Colonic mucosa (tissue), 4 donors: ENCODE measurements at regions not wholly inside any gene's neighbourhood (a gene's known extent, or its start where the extent isn't known, plus 50 kb on each side); places are given as distances from the start of the nearest gene placed in this dataset. TPM values are rescaled to one million over a fixed set of nuclear protein-coding genes. Genes with fewer than 3 reads are reported as not detected.

ENCODE experiments used
- DNase-seq: peaks from one replicate; pipeline ENCODE4 v3.0.0-alpha.2; 2020
- H3K27ac ChIP-seq: fragments of 200-600 bp; one replicate; pipeline ENCODE4 v1.8.0; 2021
- H3K27me3 ChIP-seq: fragments of 200-600 bp; one replicate; pipeline ENCODE4 v1.8.0; 2021
- H3K36me3 ChIP-seq: fragments of 200-600 bp; one replicate; pipeline ENCODE4 v1.8.0; 2021
- H3K4me1 ChIP-seq: fragments of 200-600 bp; one replicate; pipeline ENCODE4 v1.8.0; 2021; ENCODE audit warnings: mild to moderate bottlenecking
- H3K4me3 ChIP-seq: fragments of 200-600 bp; one replicate; pipeline ENCODE4 v1.8.0; 2021
- H3K9ac ChIP-seq, 2 donors: one replicate each; pipeline ENCODE4 v1.7.0; 2013; ENCODE audit warnings: control low read depth in 2 of 2, low read depth in 2 of 2, low read length in 2 of 2
- H3K9me3 ChIP-seq: fragments of 200-600 bp; one replicate; pipeline ENCODE4 v1.8.0; 2021
- intact Hi-C: fragments of 100-400 bp; cut with DNase I; formaldehyde crosslinking; loops from one replicate; pipeline ENCODE4 v1.14.1; 2022
- microRNA-seq: library from miRNA; unstranded; fragments of <30 nt; microRNA quantifications from one replicate; pipeline ENCODE4, GENCODE V29; 2019
- TF ChIP-seq, protein P1 (sequence below): fragments of 200-600 bp; IDR thresholded peaks from one replicate; pipeline ENCODE4 v1.8.0; 2022; ENCODE audit warnings: antibody characterized with exemption, mild to moderate bottlenecking
- donor health status: healthy.
- donor health status: DM: no; HTN: no; CAD: no.
- donor health status: DM: no; HTN: no; CAD: no.

DNA sequence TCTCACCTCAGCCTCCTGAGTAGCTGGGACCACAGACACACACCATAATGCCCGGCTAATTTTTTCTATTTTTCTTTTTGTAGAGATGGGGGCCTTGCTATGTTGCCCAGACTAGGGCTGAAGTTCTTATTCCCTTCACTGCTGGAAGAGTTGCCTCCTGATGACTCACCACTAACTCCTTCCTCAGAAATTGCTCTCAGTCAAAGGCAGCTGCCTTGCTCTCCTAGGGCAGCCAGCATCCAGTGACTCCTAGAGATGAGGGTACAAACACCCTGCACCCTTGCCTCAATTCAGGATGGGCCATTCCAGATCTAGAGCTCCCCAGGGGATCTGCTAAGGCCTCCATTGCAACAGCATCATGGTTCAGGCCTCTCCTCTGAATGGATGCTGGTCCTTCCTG lies 54.0 kb upstream of the RASSF8 start:
- Histone ChIP-seq H3K9me3 (no peaks in the 10 kb centered on the region), H3K4me1 (no peaks in the 10 kb centered on the region), H3K27me3 (no peaks in the 10 kb centered on the region), H3K36me3 (no peaks in the 10 kb centered on the region), H3K4me3 (no peak overlapping the region), H3K9ac (no peak overlapping the region), H3K27ac (no peak overlapping the region)
- no peak for DNase-seq
- TF ChIP-seq, protein P1, sequence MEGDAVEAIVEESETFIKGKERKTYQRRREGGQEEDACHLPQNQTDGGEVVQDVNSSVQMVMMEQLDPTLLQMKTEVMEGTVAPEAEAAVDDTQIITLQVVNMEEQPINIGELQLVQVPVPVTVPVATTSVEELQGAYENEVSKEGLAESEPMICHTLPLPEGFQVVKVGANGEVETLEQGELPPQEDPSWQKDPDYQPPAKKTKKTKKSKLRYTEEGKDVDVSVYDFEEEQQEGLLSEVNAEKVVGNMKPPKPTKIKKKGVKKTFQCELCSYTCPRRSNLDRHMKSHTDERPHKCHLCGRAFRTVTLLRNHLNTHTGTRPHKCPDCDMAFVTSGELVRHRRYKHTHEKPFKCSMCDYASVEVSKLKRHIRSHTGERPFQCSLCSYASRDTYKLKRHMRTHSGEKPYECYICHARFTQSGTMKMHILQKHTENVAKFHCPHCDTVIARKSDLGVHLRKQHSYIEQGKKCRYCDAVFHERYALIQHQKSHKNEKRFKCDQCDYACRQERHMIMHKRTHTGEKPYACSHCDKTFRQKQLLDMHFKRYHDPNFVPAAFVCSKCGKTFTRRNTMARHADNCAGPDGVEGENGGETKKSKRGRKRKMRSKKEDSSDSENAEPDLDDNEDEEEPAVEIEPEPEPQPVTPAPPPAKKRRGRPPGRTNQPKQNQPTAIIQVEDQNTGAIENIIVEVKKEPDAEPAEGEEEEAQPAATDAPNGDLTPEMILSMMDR: no peak
- intact Hi-C loops: no loop called here

DNA sequence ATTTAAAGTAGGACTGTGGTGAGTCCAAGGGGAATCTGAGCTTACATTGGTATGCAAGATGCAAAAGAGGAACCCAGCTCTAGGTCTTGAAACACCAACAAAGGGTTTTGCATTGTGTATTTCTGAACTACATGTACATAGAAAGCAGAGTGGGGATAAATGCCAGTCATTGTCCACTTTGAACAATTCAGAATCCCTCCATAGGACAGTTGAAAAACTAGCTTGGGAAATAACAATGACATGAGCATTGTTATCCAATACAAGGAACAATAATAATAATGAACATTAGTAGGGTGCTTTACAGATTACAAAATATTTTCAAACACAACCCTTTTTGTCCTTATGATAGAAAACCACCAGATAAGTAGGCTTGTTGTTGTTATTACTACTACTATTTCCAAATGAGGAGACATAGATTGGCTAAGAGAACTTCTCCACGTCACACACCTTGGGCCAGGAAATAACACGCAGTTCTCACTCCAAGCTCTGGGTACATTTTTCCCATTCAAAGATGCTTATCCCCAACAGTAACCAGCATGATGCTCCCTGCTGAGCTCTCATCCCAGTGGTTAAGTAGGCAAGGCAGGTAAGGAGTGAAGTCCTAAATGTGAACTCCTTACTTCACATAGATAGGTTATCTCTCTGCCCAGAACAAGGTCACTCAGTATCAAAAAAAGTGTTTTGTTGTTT lies 51.7 kb upstream of the RASSF8 start:
- intact Hi-C loops: no loop called here
- Histone ChIP-seq H3K9ac (no peak overlapping the region), H3K27ac (no peak overlapping the region), H3K4me1 (no peaks in the 10 kb centered on the region), H3K4me3 (no peak overlapping the region), H3K36me3 (no peaks in the 10 kb centered on the region), H3K9me3 (no peaks in the 10 kb centered on the region), H3K27me3 (no peaks in the 10 kb centered on the region)
- TF ChIP-seq, protein P1: no peak
- no peak for DNase-seq

Small RNAs in the stretch of these regions (microRNA-seq; reads per million reads assigned to microRNA genes)
- gene MIR4302: not detected
